Progenitor cell of endocrine pancreas (in vitro differentiated cells): ENCODE measurements at regions not wholly inside any gene's neighbourhood (a gene's known extent, or its start where the extent isn't known, plus 50 kb on each side); places are given as distances from the start of the nearest gene placed in this dataset.

Experiments
- DNase-seq: peaks from one replicate; pipeline ENCODE4 v3.0.0; 2021; ENCODE audit warnings: low spot score; ENCODE audit not compliant: unreplicated experiment
- H3K27ac Mint-ChIP-seq: 2 replicates; pipeline ENCODE4 v1.8.0; 2021; ENCODE audit warnings: mild to moderate bottlenecking, moderate library complexity, mixed read lengths
- H3K27me3 Mint-ChIP-seq: 2 replicates; pipeline ENCODE4 v1.8.0; 2021; ENCODE audit warnings: mixed read lengths
- H3K36me3 Mint-ChIP-seq: 2 replicates; pipeline ENCODE4 v1.8.0; 2022; ENCODE audit warnings: mixed read lengths; ENCODE audit not compliant: insufficient read depth
- H3K4me1 Mint-ChIP-seq: 2 replicates; pipeline ENCODE4 v1.8.0; 2021; ENCODE audit warnings: low read depth, mixed read lengths
- H3K4me3 Mint-ChIP-seq: 2 replicates; pipeline ENCODE4 v1.8.0; 2021; ENCODE audit warnings: low read depth, mild to moderate bottlenecking, moderate library complexity, mixed read lengths
- H3K9me3 Mint-ChIP-seq: 2 replicates; pipeline ENCODE4 v1.8.0; 2021; ENCODE audit warnings: low read depth, mixed read lengths
- TF ChIP-seq, protein P1 (sequence below): fragments of 200-600 bp; sonication (generic); IDR thresholded peaks from one replicate; pipeline ENCODE4 v1.5.0; 2021; ENCODE audit warnings: antibody characterized with exemption, mild to moderate bottlenecking; ENCODE audit not compliant: unreplicated experiment

- DNase-seq, result no peak
- Mint-ChIP-seq H3K4me1 (peaks cover 3% of the 10 kb centered on the region), H3K4me3 (no peak overlapping the region), H3K9me3 (no peaks in the 10 kb centered on the region), H3K27me3 (no peaks in the 10 kb centered on the region), H3K27ac (no peak overlapping the region), H3K36me3 (no peaks in the 10 kb centered on the region)
- TF ChIP-seq, protein P1, sequence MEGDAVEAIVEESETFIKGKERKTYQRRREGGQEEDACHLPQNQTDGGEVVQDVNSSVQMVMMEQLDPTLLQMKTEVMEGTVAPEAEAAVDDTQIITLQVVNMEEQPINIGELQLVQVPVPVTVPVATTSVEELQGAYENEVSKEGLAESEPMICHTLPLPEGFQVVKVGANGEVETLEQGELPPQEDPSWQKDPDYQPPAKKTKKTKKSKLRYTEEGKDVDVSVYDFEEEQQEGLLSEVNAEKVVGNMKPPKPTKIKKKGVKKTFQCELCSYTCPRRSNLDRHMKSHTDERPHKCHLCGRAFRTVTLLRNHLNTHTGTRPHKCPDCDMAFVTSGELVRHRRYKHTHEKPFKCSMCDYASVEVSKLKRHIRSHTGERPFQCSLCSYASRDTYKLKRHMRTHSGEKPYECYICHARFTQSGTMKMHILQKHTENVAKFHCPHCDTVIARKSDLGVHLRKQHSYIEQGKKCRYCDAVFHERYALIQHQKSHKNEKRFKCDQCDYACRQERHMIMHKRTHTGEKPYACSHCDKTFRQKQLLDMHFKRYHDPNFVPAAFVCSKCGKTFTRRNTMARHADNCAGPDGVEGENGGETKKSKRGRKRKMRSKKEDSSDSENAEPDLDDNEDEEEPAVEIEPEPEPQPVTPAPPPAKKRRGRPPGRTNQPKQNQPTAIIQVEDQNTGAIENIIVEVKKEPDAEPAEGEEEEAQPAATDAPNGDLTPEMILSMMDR, result no peak
Measured at GRCh38 chr5:104247260-104247659, 684.7 kb upstream of the NUDT12 start.

DNA sequence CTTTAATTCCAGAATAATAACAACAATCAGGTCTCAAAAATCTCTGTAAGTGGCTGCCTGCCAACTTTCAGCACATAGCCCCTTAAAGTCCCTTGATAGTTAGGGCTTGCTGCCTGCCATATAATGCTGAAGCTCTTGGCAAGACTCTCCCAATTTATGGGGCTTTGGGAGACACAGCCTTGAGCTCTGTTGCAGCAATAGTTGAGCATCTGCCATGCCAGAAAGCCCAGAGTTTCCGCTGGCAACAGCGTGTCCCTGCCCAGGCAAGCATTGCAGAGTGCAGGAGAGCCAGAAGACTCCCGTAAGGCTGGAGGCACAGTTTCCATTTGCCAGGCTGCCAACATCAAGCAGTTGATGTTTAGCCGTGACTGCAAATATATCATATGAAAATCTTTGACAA is 678.5 kb upstream of the NUDT12 start:
- TF ChIP-seq, protein P1, result no peak
- Mint-ChIP-seq H3K27me3 (no peaks in the 10 kb centered on the region), H3K27ac (no peak overlapping the region), H3K9me3 (no peaks in the 10 kb centered on the region), H3K4me1 (no peaks in the 10 kb centered on the region), H3K4me3 (no peak overlapping the region), H3K36me3 (no peaks in the 10 kb centered on the region)
- no peak for DNase-seq

GRCh38 chr5:104237586-104237985 is 675.0 kb upstream of the NUDT12 start:
- TF ChIP-seq, protein P1, result no peak
- no peaks in the 10 kb centered on the region for H3K36me3 Mint-ChIP-seq
- no peak overlapping the region for H3K27ac Mint-ChIP-seq
- H3K9me3 Mint-ChIP-seq, result no peaks in the 10 kb centered on the region
- no peak for DNase-seq
- H3K27me3 Mint-ChIP-seq, result no peaks in the 10 kb centered on the region
- no peaks in the 10 kb centered on the region for H3K4me1 Mint-ChIP-seq
- H3K4me3 Mint-ChIP-seq, result no peak overlapping the region

DNA sequence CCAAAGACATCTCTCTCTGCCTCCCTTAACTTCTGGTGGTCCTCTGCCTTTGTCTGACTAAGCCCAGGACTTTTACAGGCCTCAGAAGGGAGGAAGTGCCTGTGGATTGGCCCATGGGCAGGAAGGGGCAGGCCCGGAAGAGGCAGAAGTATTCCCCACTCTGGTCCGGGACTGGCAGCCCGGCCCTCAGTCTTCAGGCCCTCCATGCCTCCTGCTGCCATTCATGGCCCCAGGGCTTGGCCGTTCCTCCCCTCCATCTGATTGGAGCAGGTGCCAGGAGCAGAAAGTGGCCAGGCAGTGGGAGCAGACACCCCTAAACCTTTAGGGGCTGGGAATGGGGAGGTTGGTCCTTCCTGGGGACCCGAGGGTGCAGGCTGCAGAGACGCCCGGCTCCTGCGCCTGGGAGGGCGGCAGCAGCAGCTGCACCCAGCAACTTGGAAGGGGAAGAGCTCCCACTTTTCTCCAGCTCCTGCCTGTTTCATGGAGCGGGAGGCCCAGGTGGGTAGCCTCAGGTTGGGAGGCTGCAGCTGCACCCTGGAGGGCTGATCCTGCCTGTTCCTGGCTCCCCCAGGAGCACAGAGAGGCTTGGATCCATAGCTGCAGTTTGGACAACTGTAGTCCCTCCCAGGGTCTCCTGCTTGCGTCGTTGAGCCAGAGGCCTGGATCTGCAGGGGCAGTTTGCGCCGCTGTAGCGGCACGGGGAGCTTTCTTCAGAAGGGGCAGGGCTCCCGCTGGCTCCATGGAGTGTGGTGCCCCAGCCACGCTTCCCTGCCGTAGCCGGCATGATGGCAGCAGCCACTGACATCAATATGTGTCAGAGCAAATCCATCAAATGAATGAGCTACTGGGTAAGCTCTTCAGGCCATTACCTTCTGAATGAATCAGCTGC is 661.5 kb upstream of the NUDT12 start:
- TF ChIP-seq, protein P1, result no peak
- no peak overlapping the region for H3K27ac Mint-ChIP-seq
- H3K4me3 Mint-ChIP-seq, result no peak overlapping the region
- H3K27me3 Mint-ChIP-seq, result no peaks in the 10 kb centered on the region
- H3K4me1 Mint-ChIP-seq, result no peaks in the 10 kb centered on the region
- H3K9me3 Mint-ChIP-seq, result no peaks in the 10 kb centered on the region
- no peak for DNase-seq
- H3K36me3 Mint-ChIP-seq, result no peaks in the 10 kb centered on the region

- TF ChIP-seq, protein P1, result no peak
- Mint-ChIP-seq H3K36me3 (no peaks in the 10 kb centered on the region), H3K9me3 (no peaks in the 10 kb centered on the region), H3K27ac (no peak overlapping the region), H3K27me3 (no peaks in the 10 kb centered on the region), H3K4me1 (no peaks in the 10 kb centered on the region), H3K4me3 (no peak overlapping the region)
- no peak for DNase-seq
Measured at GRCh38 chr5:104218200-104218599, 655.6 kb upstream of the NUDT12 start.
